ENCODE measurements at regions not wholly inside any gene's neighbourhood (a gene's known extent, or its start where the extent isn't known, plus 50 kb on each side); places are given as distances from the start of the nearest gene placed in this dataset.

DNA sequence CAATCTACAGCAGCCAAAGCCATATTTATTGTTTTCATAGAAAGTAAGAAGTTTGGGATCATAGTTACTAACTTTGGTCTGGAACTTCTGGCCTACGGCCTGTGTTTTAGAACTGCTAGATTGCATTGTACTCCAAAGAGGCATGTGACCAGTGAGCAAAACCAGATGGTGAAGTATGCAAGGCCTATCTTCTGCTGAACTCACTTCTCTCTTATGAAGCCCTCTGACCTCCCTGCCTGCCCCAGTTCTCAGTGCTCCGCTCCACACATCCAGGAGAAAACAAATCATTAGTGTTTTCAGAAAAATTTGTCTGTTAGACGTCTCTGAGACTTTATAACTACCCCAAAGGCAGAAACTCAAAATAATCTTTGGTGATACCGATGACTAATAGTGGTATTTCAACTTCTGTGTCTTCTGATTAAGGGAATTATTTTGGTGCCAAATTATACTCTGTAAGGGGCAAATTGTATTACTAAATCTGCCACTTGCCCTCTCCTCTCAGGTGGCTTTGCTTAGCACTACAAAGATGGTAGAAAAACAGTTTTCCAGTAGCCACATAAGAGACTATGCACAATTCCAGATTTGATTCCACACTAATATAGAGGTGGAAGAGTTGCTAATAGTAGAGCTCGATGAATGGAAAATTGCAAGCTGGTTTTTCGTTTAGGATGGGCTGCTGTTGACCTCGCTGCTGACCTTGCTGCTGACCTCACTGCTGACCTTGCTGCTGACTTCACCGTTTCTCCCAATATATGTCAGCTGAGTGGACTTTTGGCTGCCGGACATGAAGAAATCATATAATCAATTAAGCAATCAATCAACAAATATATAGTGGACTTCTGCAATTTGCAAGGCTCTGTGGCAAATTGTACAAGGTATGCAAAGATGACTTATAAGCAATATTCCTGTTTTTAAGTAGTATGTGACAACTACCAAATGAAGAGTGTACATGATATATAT, 147.5 kb downstream of the KITLG start:
- no peak for DNase-seq
- H3K27me3 Mint-ChIP-seq = no peaks in the 10 kb centered on the region
- no peak overlapping the region for H3K27ac Mint-ChIP-seq
- no peaks in the 10 kb centered on the region for H3K36me3 Mint-ChIP-seq (ENCODE audit: low read depth)
- no peak overlapping the region for H3K4me3 Mint-ChIP-seq
- H3K9me3 Mint-ChIP-seq = peaks cover 4% of the 10 kb centered on the region
- no peaks in the 10 kb centered on the region for H3K4me1 Mint-ChIP-seq (ENCODE audit: low read depth)

GRCh38 chr12:88433997-88434703, 146.1 kb downstream of the KITLG start:
- H3K27me3 Mint-ChIP-seq = no peaks in the 10 kb centered on the region
- no peak for DNase-seq
- H3K4me1 Mint-ChIP-seq (ENCODE audit: low read depth) = no peaks in the 10 kb centered on the region
- peaks cover 4% of the 10 kb centered on the region for H3K9me3 Mint-ChIP-seq
- H3K4me3 Mint-ChIP-seq = no peak overlapping the region
- no peaks in the 10 kb centered on the region for H3K36me3 Mint-ChIP-seq (ENCODE audit: low read depth)
- H3K27ac Mint-ChIP-seq = no peak overlapping the region

DNA sequence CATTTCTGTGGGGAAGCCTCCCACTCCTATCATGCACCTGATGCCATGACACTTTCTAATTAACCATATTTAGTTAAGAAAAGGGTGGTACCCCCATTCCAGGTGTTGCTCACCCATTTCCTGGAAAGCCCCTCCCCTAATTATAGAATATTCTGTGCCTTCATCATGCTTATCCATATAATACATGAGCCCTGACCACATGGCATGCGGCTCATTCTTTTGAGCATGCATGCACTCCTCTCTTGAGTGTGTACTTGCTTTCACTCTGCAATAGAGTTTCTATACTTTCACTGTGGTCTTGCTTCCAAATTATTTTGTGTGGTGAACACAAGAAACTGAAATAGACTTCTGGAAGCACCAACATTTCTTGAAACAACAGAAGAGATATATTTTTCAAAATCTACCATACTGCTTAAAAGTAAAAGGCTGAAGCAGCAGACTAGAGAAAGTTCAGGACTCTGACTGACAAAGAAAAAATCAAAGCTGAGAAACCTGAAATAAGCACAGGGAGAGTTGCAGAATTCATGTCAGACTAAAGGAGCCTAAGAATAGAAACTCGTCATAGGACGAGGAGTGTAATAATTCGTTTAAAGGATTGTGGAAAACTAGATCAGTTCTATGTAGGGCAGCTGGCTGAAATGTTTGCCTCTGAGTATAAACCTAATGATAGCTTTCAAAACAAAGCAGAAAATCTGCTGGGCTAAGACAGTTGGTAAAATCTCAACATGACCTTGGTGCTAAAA, 144.8 kb downstream of the KITLG start:
- Mint-ChIP-seq H3K4me1 (ENCODE audit: low read depth) (no peaks in the 10 kb centered on the region), H3K9me3 (peaks cover 4% of the 10 kb centered on the region), H3K36me3 (ENCODE audit: low read depth) (no peaks in the 10 kb centered on the region), H3K27ac (no peak overlapping the region), H3K27me3 (no peaks in the 10 kb centered on the region), H3K4me3 (no peak overlapping the region)
- no peak for DNase-seq

- Mint-ChIP-seq H3K27ac (no peak overlapping the region), H3K27me3 (no peaks in the 10 kb centered on the region), H3K36me3 (ENCODE audit: low read depth) (no peaks in the 10 kb centered on the region), H3K9me3 (peaks cover 4% of the 10 kb centered on the region), H3K4me3 (no peak overlapping the region), H3K4me1 (ENCODE audit: low read depth) (no peaks in the 10 kb centered on the region)
- DNase-seq = no peak
Observed at GRCh38 chr12:88437226-88437625, 143.0 kb downstream of the KITLG start.
